ENCODE measurements at regions not wholly inside any gene's neighbourhood (a gene's known extent, or its start where the extent isn't known, plus 50 kb on each side); places are given as distances from the start of the nearest gene placed in this dataset.
"Not testable (repeated sequence)": the region's sequence is repeated elsewhere in the genome, so short reads cannot be mapped to it uniquely, and the experiment has no call there.

- DNase-seq = no peak
Measured at GRCh38 chr6:80976336-80976735, 776.1 kb downstream of the TENT5A start.

- no peak for DNase-seq
Measured at GRCh38 chr6:80974579-80974978, 777.9 kb downstream of the TENT5A start.

GRCh38 chr6:80969439-80969838 is 783.0 kb downstream of the TENT5A start:
- DNase-seq = no peak

GRCh38 chr6:80967609-80968008 is 784.9 kb downstream of the TENT5A start:
- DNase-seq = no peak

GRCh38 chr6:80962382-80962781 is 790.1 kb downstream of the TENT5A start:
- DNase-seq = no peak

- DNase-seq = no peak
Measured at GRCh38 chr6:80961166-80961565, 791.3 kb downstream of the TENT5A start.

- DNase-seq = no peak
Measured at GRCh38 chr6:80959034-80959433, 793.4 kb downstream of the TENT5A start.

- no peak for DNase-seq
Measured at GRCh38 chr6:80956898-80957297, 795.6 kb downstream of the TENT5A start.

- not testable (repeated sequence) for DNase-seq
Measured at GRCh38 chr6:80952479-80952878, 800.0 kb downstream of the TENT5A start.

GRCh38 chr6:80946402-80946801 is 806.1 kb downstream of the TENT5A start:
- no peak for DNase-seq

GRCh38 chr6:80942911-80943310 is 809.6 kb downstream of the TENT5A start:
- no peak for DNase-seq

- DNase-seq = no peak
Measured at GRCh38 chr6:80940976-80941375, 811.5 kb downstream of the TENT5A start.

- no peak for DNase-seq
Measured at GRCh38 chr6:80940571-80940970, 811.9 kb downstream of the TENT5A start.

- DNase-seq = no peak
Measured at GRCh38 chr6:80939898-80940297, 812.6 kb downstream of the TENT5A start.

GRCh38 chr6:80939480-80939879 is 813.0 kb downstream of the TENT5A start:
- no peak for DNase-seq

- no peak for DNase-seq
Measured at GRCh38 chr6:80938131-80938530, 814.4 kb downstream of the TENT5A start.

- DNase-seq = no peak
Measured at GRCh38 chr6:80932359-80932758, 820.1 kb downstream of the TENT5A start.

GRCh38 chr6:80930376-80930775 is 822.1 kb downstream of the TENT5A start:
- no peak for DNase-seq

GRCh38 chr6:80923816-80924215 is 817.3 kb downstream of the BCKDHB start:
- DNase-seq = no peak

- no peak for DNase-seq
Measured at GRCh38 chr6:80922916-80923455, 816.5 kb downstream of the BCKDHB start.

- DNase-seq = no peak
Measured at GRCh38 chr6:80921861-80922460, 815.5 kb downstream of the BCKDHB start.

GRCh38 chr6:80907831-80908230 is 801.4 kb downstream of the BCKDHB start:
- DNase-seq = no peak

GRCh38 chr6:80903711-80904110 is 797.2 kb downstream of the BCKDHB start:
- no peak for DNase-seq

GRCh38 chr6:80886475-80886874 is 780.0 kb downstream of the BCKDHB start:
- DNase-seq = no peak

- DNase-seq = no peak
Measured at GRCh38 chr6:80872951-80873308, 766.5 kb downstream of the BCKDHB start.
